HEK293 (cell line): ENCODE measurements at regions not wholly inside any gene's neighbourhood (a gene's known extent, or its start where the extent isn't known, plus 50 kb on each side); places are given as distances from the start of the nearest gene placed in this dataset.

Experiments used
- CTCF ChIA-PET: fragments of 350-600 bp; formaldehyde crosslinking; extraction: SDS; loops from one replicate; lab custom pipeline; 2021; ENCODE audit warnings: antibody characterized with exemption; lab: Yijun Ruan, JAX
- POLR2A ChIA-PET: fragments of 300-600 bp; formaldehyde crosslinking; extraction: SDS; loops from one replicate; lab custom pipeline; 2020; ENCODE audit warnings: antibody characterized with exemption, inconsistent platforms; lab: Yijun Ruan, JAX
- H3K27ac ChIP-seq: fragments of 200-500 bp; sonication (Bioruptor generic); 2 replicates; pipeline ENCODE4 v1.5.1; 2014; ENCODE audit warnings: low read depth, low read length, control low read depth, inconsistent platforms; ENCODE audit errors: extremely low read depth
- H3K36me3 ChIP-seq, 2 experiments: fragments of 200-500 bp in 1 of 2; sonication (Bioruptor generic) in 1 of 2; 1 replicate in 1 of 2; 2 replicates in 1 of 2; pipeline ENCODE4 v1.5.1; 2014 to 2017; ENCODE audit warnings: inconsistent platforms in 2 of 2, low read length in 2 of 2; ENCODE audit not compliant: control insufficient read depth in 2 of 2, insufficient read depth in 1 of 2
- H3K4me1 ChIP-seq: fragments of 200-500 bp; sonication (Bioruptor generic); 2 replicates; pipeline ENCODE4 v1.5.1; 2014; ENCODE audit warnings: mild to moderate bottlenecking, low read length, inconsistent platforms; ENCODE audit not compliant: control insufficient read depth, insufficient read depth
- H3K4me3 ChIP-seq: 2 replicates; pipeline ENCODE4 v1.5.1; 2011; ENCODE audit warnings: low read depth, mild to moderate bottlenecking, control low read depth, low read length, moderate library complexity
- H3K9me3 ChIP-seq: fragments of 200-500 bp; sonication (Bioruptor generic); 2 replicates; pipeline ENCODE4 v1.5.1; 2014; ENCODE audit warnings: low read depth, low read length, inconsistent platforms; ENCODE audit not compliant: control insufficient read depth, insufficient read depth
- HOXA7 ChIP-seq: sonication (generic); formaldehyde crosslinking; IDR thresholded peaks from 2 replicates; pipeline ENCODE4 v1.8.1; 2022; ENCODE audit warnings: missing genetic modification reagents, borderline replicate concordance
- IKZF3 ChIP-seq: fragments of 450-650 bp; IDR thresholded peaks from 2 replicates; pipeline ENCODE4 v1.5.0; 2018; ENCODE audit warnings: missing biosample characterization, mild to moderate bottlenecking, missing genetic modification characterization, moderate library complexity
- INSM2 ChIP-seq: fragments of 450-650 bp; formaldehyde crosslinking; IDR thresholded peaks from 2 replicates; pipeline ENCODE4 v1.5.1; 2016; ENCODE audit warnings: missing biosample characterization, missing genetic modification characterization
- KLF9 ChIP-seq: fragments of 450-650 bp; formaldehyde crosslinking; IDR thresholded peaks from 2 replicates; pipeline ENCODE4 v1.5.1; 2016; ENCODE audit warnings: missing biosample characterization, missing genetic modification characterization, low read depth
- ZNF19 ChIP-seq: fragments of 450-650 bp; formaldehyde crosslinking; IDR thresholded peaks from 2 replicates; pipeline ENCODE4; 2016; ENCODE audit warnings: missing biosample characterization, missing genetic modification characterization, low read depth
- ZNF514 ChIP-seq: fragments of 450-650 bp; formaldehyde crosslinking; IDR thresholded peaks from 2 replicates; pipeline ENCODE4 v1.5.1; 2016; ENCODE audit warnings: missing biosample characterization, missing genetic modification characterization
- ZNF549 ChIP-seq: fragments of 450-650 bp; IDR thresholded peaks from 2 replicates; pipeline ENCODE4 v1.5.1; 2018; ENCODE audit warnings: missing biosample characterization, missing genetic modification characterization, mild to moderate bottlenecking, inconsistent platforms, moderate library complexity
- ZNF645 ChIP-seq: fragments of 450-650 bp; formaldehyde crosslinking; IDR thresholded peaks from 2 replicates; pipeline ENCODE4; 2016; ENCODE audit warnings: missing biosample characterization, missing genetic modification characterization
- ZNF701 ChIP-seq: fragments of 450-650 bp; formaldehyde crosslinking; IDR thresholded peaks from 2 replicates; pipeline ENCODE4 v1.5.1; 2016; ENCODE audit warnings: missing biosample characterization, missing genetic modification characterization
- TF ChIP-seq, protein P1 (sequence below): fragments of 450-650 bp; formaldehyde crosslinking; IDR thresholded peaks from 2 replicates; pipeline ENCODE4 v1.5.1; 2016; ENCODE audit warnings: missing biosample characterization, missing genetic modification characterization
- TF ChIP-seq, protein P2 (sequence below): fragments of 450-650 bp; formaldehyde crosslinking; IDR thresholded peaks from 2 replicates; pipeline ENCODE4 v1.5.0; 2017; ENCODE audit warnings: missing biosample characterization, missing genetic modification characterization, borderline replicate concordance
- TF ChIP-seq, protein P3 (sequence below): fragments of 450-650 bp; formaldehyde crosslinking; IDR thresholded peaks from 2 replicates; pipeline ENCODE4 v1.5.1; 2016; ENCODE audit warnings: missing biosample characterization, missing genetic modification characterization
- TF ChIP-seq, protein P4 (sequence below): fragments of 450-650 bp; formaldehyde crosslinking; IDR thresholded peaks from 2 replicates; pipeline ENCODE4 v1.5.1; 2016; ENCODE audit warnings: missing biosample characterization, missing genetic modification characterization
- TF ChIP-seq, protein P5 (sequence below): fragments of 450-650 bp; formaldehyde crosslinking; IDR thresholded peaks from 2 replicates; pipeline ENCODE4 v1.5.1; 2016; ENCODE audit warnings: missing biosample characterization, missing genetic modification characterization
- TF ChIP-seq, protein P6 (sequence below): fragments of 450-650 bp; formaldehyde crosslinking; IDR thresholded peaks from 2 replicates; pipeline ENCODE4 v1.5.1; 2016; ENCODE audit warnings: missing biosample characterization, missing genetic modification characterization, low read depth

DNA sequence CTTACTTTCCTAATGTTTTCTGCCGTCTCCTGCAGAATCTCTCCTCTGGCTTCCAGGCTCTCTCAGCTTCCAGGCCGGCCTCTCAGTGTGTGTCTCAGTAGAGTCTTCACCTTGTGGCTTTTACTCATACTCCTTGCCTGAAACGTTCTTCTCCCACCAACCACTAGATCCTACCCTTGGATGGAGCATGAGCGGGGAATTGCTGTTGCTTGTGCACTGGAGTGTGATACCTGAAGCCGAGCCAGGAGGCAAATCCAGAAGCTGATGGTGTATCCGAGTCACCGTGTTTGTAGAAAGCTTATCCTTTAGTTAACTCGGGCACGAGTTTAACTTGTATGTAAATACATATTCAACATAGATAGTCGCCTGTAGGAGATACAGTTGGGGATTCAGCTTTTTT lies 285.0 kb upstream of the C2CD4B start (continued):
- TF ChIP-seq ZNF645 (tag by site-specific recombination), result no peak
- no peak for TF ChIP-seq IKZF3
- TF ChIP-seq, protein P1, sequence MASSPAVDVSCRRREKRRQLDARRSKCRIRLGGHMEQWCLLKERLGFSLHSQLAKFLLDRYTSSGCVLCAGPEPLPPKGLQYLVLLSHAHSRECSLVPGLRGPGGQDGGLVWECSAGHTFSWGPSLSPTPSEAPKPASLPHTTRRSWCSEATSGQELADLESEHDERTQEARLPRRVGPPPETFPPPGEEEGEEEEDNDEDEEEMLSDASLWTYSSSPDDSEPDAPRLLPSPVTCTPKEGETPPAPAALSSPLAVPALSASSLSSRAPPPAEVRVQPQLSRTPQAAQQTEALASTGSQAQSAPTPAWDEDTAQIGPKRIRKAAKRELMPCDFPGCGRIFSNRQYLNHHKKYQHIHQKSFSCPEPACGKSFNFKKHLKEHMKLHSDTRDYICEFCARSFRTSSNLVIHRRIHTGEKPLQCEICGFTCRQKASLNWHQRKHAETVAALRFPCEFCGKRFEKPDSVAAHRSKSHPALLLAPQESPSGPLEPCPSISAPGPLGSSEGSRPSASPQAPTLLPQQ (tag by site-specific recombination), result no peak

- no peak overlapping the region for H3K4me3 ChIP-seq
- no peak for TF ChIP-seq ZNF19 (tag by site-specific recombination)
- no peak for TF ChIP-seq ZNF701
- TF ChIP-seq, protein P2, sequence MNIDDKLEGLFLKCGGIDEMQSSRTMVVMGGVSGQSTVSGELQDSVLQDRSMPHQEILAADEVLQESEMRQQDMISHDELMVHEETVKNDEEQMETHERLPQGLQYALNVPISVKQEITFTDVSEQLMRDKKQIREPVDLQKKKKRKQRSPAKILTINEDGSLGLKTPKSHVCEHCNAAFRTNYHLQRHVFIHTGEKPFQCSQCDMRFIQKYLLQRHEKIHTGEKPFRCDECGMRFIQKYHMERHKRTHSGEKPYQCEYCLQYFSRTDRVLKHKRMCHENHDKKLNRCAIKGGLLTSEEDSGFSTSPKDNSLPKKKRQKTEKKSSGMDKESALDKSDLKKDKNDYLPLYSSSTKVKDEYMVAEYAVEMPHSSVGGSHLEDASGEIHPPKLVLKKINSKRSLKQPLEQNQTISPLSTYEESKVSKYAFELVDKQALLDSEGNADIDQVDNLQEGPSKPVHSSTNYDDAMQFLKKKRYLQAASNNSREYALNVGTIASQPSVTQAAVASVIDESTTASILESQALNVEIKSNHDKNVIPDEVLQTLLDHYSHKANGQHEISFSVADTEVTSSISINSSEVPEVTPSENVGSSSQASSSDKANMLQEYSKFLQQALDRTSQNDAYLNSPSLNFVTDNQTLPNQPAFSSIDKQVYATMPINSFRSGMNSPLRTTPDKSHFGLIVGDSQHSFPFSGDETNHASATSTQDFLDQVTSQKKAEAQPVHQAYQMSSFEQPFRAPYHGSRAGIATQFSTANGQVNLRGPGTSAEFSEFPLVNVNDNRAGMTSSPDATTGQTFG (tag by site-specific recombination), result no peak
- TF ChIP-seq HOXA7 (CRISPR knock-in tag), result no peak
- no peak for TF ChIP-seq ZNF549
- no peak for TF ChIP-seq KLF9 (tag by site-specific recombination)
- TF ChIP-seq, protein P3, sequence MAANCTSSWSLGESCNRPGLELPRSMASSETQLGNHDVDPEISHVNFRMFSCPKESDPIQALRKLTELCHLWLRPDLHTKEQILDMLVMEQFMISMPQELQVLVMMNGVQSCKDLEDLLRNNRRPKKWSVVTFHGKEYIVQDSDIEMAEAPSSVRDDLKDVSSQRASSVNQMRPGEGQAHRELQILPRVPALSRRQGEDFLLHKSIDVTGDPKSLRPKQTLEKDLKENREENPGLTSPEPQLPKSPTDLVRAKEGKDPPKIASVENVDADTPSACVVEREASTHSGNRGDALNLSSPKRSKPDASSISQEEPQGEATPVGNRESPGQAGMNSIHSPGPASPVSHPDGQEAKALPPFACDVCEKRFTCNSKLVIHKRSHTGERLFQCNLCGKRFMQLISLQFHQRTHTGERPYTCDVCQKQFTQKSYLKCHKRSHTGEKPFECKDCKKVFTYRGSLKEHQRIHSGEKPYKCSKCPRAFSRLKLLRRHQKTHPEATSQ (tag by site-specific recombination), result no peak
- H3K9me3 ChIP-seq, result no peaks in the 10 kb centered on the region
- H3K27ac ChIP-seq, result no peak overlapping the region
- H3K36me3 ChIP-seq, result no peaks in the 10 kb centered on the region
- H3K4me1 ChIP-seq, result no peaks in the 10 kb centered on the region
- ChIA-PET POLR2A (no interaction called here), CTCF (no interaction called here)
Observed at GRCh38 chr15:62452026-62452425, 286.9 kb upstream of the C2CD4B start.

GRCh38 chr15:62452667-62453066 lies 287.6 kb upstream of the C2CD4B start:
- ChIA-PET POLR2A (interaction anchor here (0.7 kb wide), 1 partner anchor 82 kb away, joined by 3 read pairs; no protein-coding TSS in a partner anchor), CTCF (no interaction called here)
- H3K36me3 ChIP-seq, result no peaks in the 10 kb centered on the region
- H3K4me3 ChIP-seq, result no peak overlapping the region
- TF ChIP-seq INSM2 (tag by site-specific recombination), result no peak
- TF ChIP-seq, protein P4, sequence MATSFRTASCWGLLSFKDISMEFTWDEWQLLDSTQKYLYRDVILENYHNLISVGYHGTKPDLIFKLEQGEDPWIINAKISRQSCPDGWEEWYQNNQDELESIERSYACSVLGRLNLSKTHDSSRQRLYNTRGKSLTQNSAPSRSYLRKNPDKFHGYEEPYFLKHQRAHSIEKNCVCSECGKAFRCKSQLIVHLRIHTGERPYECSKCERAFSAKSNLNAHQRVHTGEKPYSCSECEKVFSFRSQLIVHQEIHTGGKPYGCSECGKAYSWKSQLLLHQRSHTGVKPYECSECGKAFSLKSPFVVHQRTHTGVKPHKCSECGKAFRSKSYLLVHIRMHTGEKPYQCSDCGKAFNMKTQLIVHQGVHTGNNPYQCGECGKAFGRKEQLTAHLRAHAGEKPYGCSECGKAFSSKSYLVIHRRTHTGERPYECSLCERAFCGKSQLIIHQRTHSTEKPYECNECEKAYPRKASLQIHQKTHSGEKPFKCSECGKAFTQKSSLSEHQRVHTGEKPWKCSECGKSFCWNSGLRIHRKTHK (tag by site-specific recombination), result no peak
- TF ChIP-seq, protein P5, sequence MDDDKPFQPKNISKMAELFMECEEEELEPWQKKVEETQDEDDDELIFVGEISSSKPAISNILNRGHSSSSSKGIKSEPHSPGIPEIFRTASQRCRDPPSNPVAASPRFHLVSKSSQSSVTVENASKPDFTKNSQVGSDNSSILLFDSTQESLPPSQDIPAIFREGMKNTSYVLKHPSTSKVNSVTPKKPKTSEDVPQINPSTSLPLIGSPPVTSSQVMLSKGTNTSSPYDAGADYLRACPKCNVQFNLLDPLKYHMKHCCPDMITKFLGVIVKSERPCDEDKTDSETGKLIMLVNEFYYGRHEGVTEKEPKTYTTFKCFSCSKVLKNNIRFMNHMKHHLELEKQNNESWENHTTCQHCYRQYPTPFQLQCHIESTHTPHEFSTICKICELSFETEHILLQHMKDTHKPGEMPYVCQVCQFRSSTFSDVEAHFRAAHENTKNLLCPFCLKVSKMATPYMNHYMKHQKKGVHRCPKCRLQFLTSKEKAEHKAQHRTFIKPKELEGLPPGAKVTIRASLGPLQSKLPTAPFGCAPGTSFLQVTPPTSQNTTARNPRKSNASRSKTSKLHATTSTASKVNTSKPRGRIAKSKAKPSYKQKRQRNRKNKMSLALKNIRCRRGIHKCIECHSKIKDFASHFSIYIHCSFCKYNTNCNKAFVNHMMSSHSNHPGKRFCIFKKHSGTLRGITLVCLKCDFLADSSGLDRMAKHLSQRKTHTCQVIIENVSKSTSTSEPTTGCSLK (tag by site-specific recombination), result no peak
- TF ChIP-seq, protein P6, sequence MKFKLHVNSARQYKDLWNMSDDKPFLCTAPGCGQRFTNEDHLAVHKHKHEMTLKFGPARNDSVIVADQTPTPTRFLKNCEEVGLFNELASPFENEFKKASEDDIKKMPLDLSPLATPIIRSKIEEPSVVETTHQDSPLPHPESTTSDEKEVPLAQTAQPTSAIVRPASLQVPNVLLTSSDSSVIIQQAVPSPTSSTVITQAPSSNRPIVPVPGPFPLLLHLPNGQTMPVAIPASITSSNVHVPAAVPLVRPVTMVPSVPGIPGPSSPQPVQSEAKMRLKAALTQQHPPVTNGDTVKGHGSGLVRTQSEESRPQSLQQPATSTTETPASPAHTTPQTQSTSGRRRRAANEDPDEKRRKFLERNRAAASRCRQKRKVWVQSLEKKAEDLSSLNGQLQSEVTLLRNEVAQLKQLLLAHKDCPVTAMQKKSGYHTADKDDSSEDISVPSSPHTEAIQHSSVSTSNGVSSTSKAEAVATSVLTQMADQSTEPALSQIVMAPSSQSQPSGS, result no peak
- TF ChIP-seq ZNF514 (tag by site-specific recombination), result no peak
- no peaks in the 10 kb centered on the region for H3K4me1 ChIP-seq
- no peak overlapping the region for H3K27ac ChIP-seq
- H3K9me3 ChIP-seq, result no peaks in the 10 kb centered on the region
